ENCODE measurements at regions not wholly inside any gene's neighbourhood (a gene's known extent, or its start where the extent isn't known, plus 50 kb on each side); places are given as distances from the start of the nearest gene placed in this dataset.

GRCh38 chr18:7467708-7468466, 99.2 kb upstream of the PTPRM start:
- Histone ChIP-seq H3K79me2 (ENCODE audit: low read depth) (no peaks in the 10 kb centered on the region), H3K36me3 (ENCODE audit: low read depth) (no peaks in the 10 kb centered on the region), H2AFZ (no peak overlapping the region), H3K27ac (no peak overlapping the region), H3K9me3 (ENCODE audit: insufficient read depth, low read depth) (no peaks in the 10 kb centered on the region), H3K9me2 (ENCODE audit: insufficient read depth) (no peaks in the 10 kb centered on the region), H3F3A (ENCODE audit: insufficient read depth, low read depth) (no peaks in the 10 kb centered on the region), H3K27me3 (ENCODE audit: insufficient read depth, low read depth) (peaks cover 94% of the 10 kb centered on the region), H4K20me1 (ENCODE audit: insufficient read depth) (no peaks in the 10 kb centered on the region; the same call in 1 of the 2 replicates), H3K4me2 (no peak overlapping the region), H3K4me3 (no peak overlapping the region; the same call in 1 of the 2 replicates), H3K4me1 (replicated peaks; ENCODE audit: insufficient read depth) (no peaks in the 10 kb centered on the region)
- POLR2A ChIA-PET (ENCODE audit: unreplicated experiment) = no interaction called here
- intact Hi-C loops (cut with micrococcal nuclease; ENCODE audit: unreplicated experiment) = loop anchor here (10.0 kb wide), 1 partner anchor 77 kb away; no protein-coding TSS in a partner anchor
- CTCF ChIA-PET = no interaction called here
- DNase-seq = peak in 1 of 2 experiments; percentile 16
- no TSS peak for BruUV-seq (replicated peaks)
- TF ChIP-seq CTCF (conservative IDR thresholded peaks at IDR 0.05) (no peak), EZH2 (IDR thresholded peaks at IDR 0.05; ENCODE audit: low read depth) (no peak)

GRCh38 chr18:7470101-7470500, 97.0 kb upstream of the PTPRM start:
- Histone ChIP-seq H3K9me2 (ENCODE audit: insufficient read depth) (0 out of 2 replicates have a peak, but pooled peaks cover 2% of the 10 kb centered on the region), H3K4me1 (replicated peaks; ENCODE audit: insufficient read depth) (no peaks in the 10 kb centered on the region), H3K9me3 (ENCODE audit: insufficient read depth, low read depth) (no peaks in the 10 kb centered on the region), H3K27ac (no peak overlapping the region), H3K4me2 (no peak overlapping the region), H3K79me2 (ENCODE audit: low read depth) (no peaks in the 10 kb centered on the region), H3K27me3 (ENCODE audit: insufficient read depth, low read depth) (peaks cover 95% of the 10 kb centered on the region), H4K20me1 (ENCODE audit: insufficient read depth) (no peaks in the 10 kb centered on the region; the same call in 1 of the 2 replicates), H3K4me3 (no peak overlapping the region), H3F3A (ENCODE audit: insufficient read depth, low read depth) (no peaks in the 10 kb centered on the region), H2AFZ (no peak overlapping the region), H3K36me3 (ENCODE audit: low read depth) (no peaks in the 10 kb centered on the region)
- TF ChIP-seq EZH2 (IDR thresholded peaks at IDR 0.05; ENCODE audit: low read depth) (no peak), CTCF (conservative IDR thresholded peaks at IDR 0.05) (no peak)
- CTCF ChIA-PET = no interaction called here
- POLR2A ChIA-PET (ENCODE audit: unreplicated experiment) = no interaction called here
- intact Hi-C loops (cut with micrococcal nuclease; ENCODE audit: unreplicated experiment) = no loop called here
- BruUV-seq (replicated peaks) = no TSS peak
- no peak for DNase-seq

- intact Hi-C loops (cut with micrococcal nuclease; ENCODE audit: unreplicated experiment) = no loop called here
Observed at GRCh38 chr18:7470503-7470902, 96.6 kb upstream of the PTPRM start.

More at GRCh38 chr18:7470503-7470902, 96.6 kb upstream of the PTPRM start:
- no peak overlapping the region for H3K4me3 ChIP-seq
- H3K27me3 ChIP-seq (ENCODE audit: insufficient read depth, low read depth) = peaks cover 95% of the 10 kb centered on the region
- TF ChIP-seq CTCF (conservative IDR thresholded peaks at IDR 0.05) (no peak), EZH2 (IDR thresholded peaks at IDR 0.05; ENCODE audit: low read depth) (no peak)
- H3K79me2 ChIP-seq (ENCODE audit: low read depth) = no peaks in the 10 kb centered on the region
- POLR2A ChIA-PET (ENCODE audit: unreplicated experiment) = no interaction called here
- no peaks in the 10 kb centered on the region for H3F3A ChIP-seq (ENCODE audit: insufficient read depth, low read depth)
- no peak overlapping the region for H3K4me2 ChIP-seq
- no peaks in the 10 kb centered on the region; the same call in 1 of the 2 replicates for H4K20me1 ChIP-seq (ENCODE audit: insufficient read depth)
- no peak overlapping the region for H2AFZ ChIP-seq
- CTCF ChIA-PET = no interaction called here
- 0 out of 2 replicates have a peak, but pooled peaks cover 3% of the 10 kb centered on the region for H3K9me2 ChIP-seq (ENCODE audit: insufficient read depth)
- no peaks in the 10 kb centered on the region for H3K9me3 ChIP-seq (ENCODE audit: insufficient read depth, low read depth)
- no peaks in the 10 kb centered on the region for H3K4me1 ChIP-seq (replicated peaks; ENCODE audit: insufficient read depth)
- no peaks in the 10 kb centered on the region for H3K36me3 ChIP-seq (ENCODE audit: low read depth)
- no TSS peak for BruUV-seq (replicated peaks)
- H3K27ac ChIP-seq = no peak overlapping the region
- no peak for DNase-seq

Measured in PC-9 (cell line).